Gastroesophageal sphincter (tissue), 4 donors: ENCODE measurements at regions not wholly inside any gene's neighbourhood (a gene's known extent, or its start where the extent isn't known, plus 50 kb on each side); places are given as distances from the start of the nearest gene placed in this dataset.

Source experiments
- ATAC-seq: fragments of 150-250 bp; one replicate; pipeline ENCODE4 v1.9.1; 2016; ENCODE audit warnings: mild to moderate bottlenecking, moderate library complexity
- H3K27ac ChIP-seq, 4 donors: fragments of 200-600 bp; sonication (generic) in 3 of 4; 1 replicate in 3 of 4; 2 replicates in 1 of 4; pipeline ENCODE4 v1.5.1; 2016 to 2019
- H3K27me3 ChIP-seq: fragments of 200-600 bp; sonication (generic); one replicate; pipeline ENCODE4 v1.5.1; 2019
- H3K36me3 ChIP-seq, 2 donors: fragments of 200-600 bp; sonication (generic); one replicate each; pipeline ENCODE4 v1.5.1; 2019; ENCODE audit warnings: control low read depth in 1 of 2
- H3K4me1 ChIP-seq, 3 donors: fragments of 200-600 bp; sonication (generic); 1 replicate in 2 of 3; 2 replicates in 1 of 3; pipeline ENCODE4 v1.5.1; 2016 to 2019; ENCODE audit warnings: control low read depth in 2 of 3
- H3K4me3 ChIP-seq, 2 donors: fragments of 200-600 bp; sonication (generic); one replicate each; pipeline ENCODE4 v1.5.1; 2019; ENCODE audit warnings: mild to moderate bottlenecking in 1 of 2, moderate library complexity in 1 of 2
- H3K9me3 ChIP-seq, 3 donors: fragments of 200-600 bp; sonication (generic); one replicate each; pipeline ENCODE4 v1.5.1; 2017 to 2019; ENCODE audit warnings: control low read depth in 2 of 3
- CTCF ChIP-seq, 4 experiments: fragments of 200-600 bp in 2 of 4; fragments of 450-650 bp in 2 of 4; sonication (generic) in 1 of 4; IDR thresholded peaks; one replicate each; pipeline ENCODE4 v1.5.1; 2017 to 2019; ENCODE audit warnings: antibody characterized with exemption in 4 of 4, mild to moderate bottlenecking in 2 of 4, moderate library complexity in 2 of 4
- EP300 ChIP-seq: sonication (generic); formaldehyde crosslinking; IDR thresholded peaks from one replicate; pipeline ENCODE4 v1.6.1; 2017; ENCODE audit warnings: antibody characterized with exemption, mild to moderate bottlenecking
- POLR2A ChIP-seq, 2 donors: fragments of 450-650 bp; IDR thresholded peaks; one replicate each; pipeline ENCODE4 v1.6.1; 2017; ENCODE audit warnings: antibody characterized with exemption in 2 of 2, mild to moderate bottlenecking in 2 of 2, moderate library complexity in 1 of 2
- POLR2AphosphoS5 ChIP-seq: sonication (generic); formaldehyde crosslinking; IDR thresholded peaks from one replicate; pipeline ENCODE4 v1.6.1; 2017; ENCODE audit warnings: antibody characterized with exemption
- WGBS, 2 donors: methylation state at CpG; one replicate each; pipeline ENCODE4 v1.1.5; 2018; ENCODE audit warnings: low coverage in 1 of 2; 5-methylcytosine and 5-hydroxymethylcytosine counted together

- TF ChIP-seq EP300 (no peak), CTCF (IDR thresholded peaks at IDR 0.05) (no peak), POLR2A (IDR thresholded peaks at IDR 0.05) (no peak), POLR2AphosphoS5 (no peak)
- Histone ChIP-seq H3K4me3 (no peak overlapping the region), H3K36me3 (no peaks in the 10 kb centered on the region), H3K4me1 (peaks cover 0 to under 1% (median 0%) of the 10 kb centered on the region in 3 donors), H3K27me3 (no peaks in the 10 kb centered on the region), H3K9me3 (no peaks in the 10 kb centered on the region), H3K27ac (no peak overlapping the region)
- no peak for ATAC-seq
Observed at GRCh38 chr4:53697016-53697685, 105.9 kb upstream of the LNX1 start.

- TF ChIP-seq EP300: no peak
- no peak for TF ChIP-seq POLR2A (IDR thresholded peaks at IDR 0.05)
- TF ChIP-seq CTCF (IDR thresholded peaks at IDR 0.05): no peak
- TF ChIP-seq POLR2AphosphoS5: no peak
- Histone ChIP-seq H3K4me3 (no peak overlapping the region), H3K27me3 (no peaks in the 10 kb centered on the region), H3K4me1 (no peaks in the 10 kb centered on the region), H3K9me3 (no peaks in the 10 kb centered on the region), H3K27ac (no peak overlapping the region), H3K36me3 (no peaks in the 10 kb centered on the region)
- WGBS, 2 donors: 47 to 50% methylated on average over 3 to 6 of the region's 7 CpGs
- ATAC-seq: no peak
Observed at GRCh38 chr4:53695540-53696463, 104.5 kb upstream of the LNX1 start.

- ATAC-seq: no peak
- Histone ChIP-seq H3K36me3 (no peaks in the 10 kb centered on the region), H3K4me1 (no peaks in the 10 kb centered on the region), H3K27ac (no peak overlapping the region), H3K4me3 (no peak overlapping the region), H3K27me3 (no peaks in the 10 kb centered on the region), H3K9me3 (no peaks in the 10 kb centered on the region)
- TF ChIP-seq EP300 (no peak), CTCF (IDR thresholded peaks at IDR 0.05) (no peak), POLR2AphosphoS5 (no peak), POLR2A (IDR thresholded peaks at IDR 0.05) (no peak)
- WGBS, 2 donors: 93 to 100% methylated on average over 1 to 2 of the region's 2 CpGs
Observed at GRCh38 chr4:53694666-53695065, 103.4 kb upstream of the LNX1 start.

- H3K36me3 ChIP-seq: no peaks in the 10 kb centered on the region
- WGBS, 2 donors: 78 to 93% methylated on average over 4 to 5 of the region's 5 CpGs
- no peaks in the 10 kb centered on the region for H3K4me1 ChIP-seq
- no peak for TF ChIP-seq CTCF (IDR thresholded peaks at IDR 0.05)
- no peak for TF ChIP-seq POLR2A (IDR thresholded peaks at IDR 0.05)
- TF ChIP-seq EP300: no peak
- TF ChIP-seq POLR2AphosphoS5: no peak
- H3K27ac ChIP-seq: no peak overlapping the region
- no peaks in the 10 kb centered on the region for H3K27me3 ChIP-seq
- no peak for ATAC-seq
- H3K9me3 ChIP-seq: no peaks in the 10 kb centered on the region
- no peak overlapping the region for H3K4me3 ChIP-seq
Observed at GRCh38 chr4:53693909-53694308, 102.6 kb upstream of the LNX1 start.

- Histone ChIP-seq H3K4me3 (no peak overlapping the region), H3K27ac (no peak overlapping the region), H3K36me3 (no peaks in the 10 kb centered on the region), H3K27me3 (no peaks in the 10 kb centered on the region), H3K4me1 (no peaks in the 10 kb centered on the region), H3K9me3 (no peaks in the 10 kb centered on the region)
- no peak for ATAC-seq
- TF ChIP-seq POLR2AphosphoS5 (no peak), POLR2A (IDR thresholded peaks at IDR 0.05) (no peak), EP300 (no peak), CTCF (IDR thresholded peaks at IDR 0.05) (no peak)
- WGBS, 2 donors: 78 to 83% methylated on average over 3 to 4 of the region's 4 CpGs
Observed at GRCh38 chr4:53693408-53693807, 102.1 kb upstream of the LNX1 start.
